Daoy (cell line): ENCODE measurements at regions not wholly inside any gene's neighbourhood (a gene's known extent, or its start where the extent isn't known, plus 50 kb on each side); places are given as distances from the start of the nearest gene placed in this dataset.
"Not testable (repeated sequence)": the region's sequence is repeated elsewhere in the genome, so short reads cannot be mapped to it uniquely, and the experiment has no call there.

Experiments used
- DNase-seq: peaks from one replicate; pipeline ENCODE4 v3.0.0-alpha.2; 2015; ENCODE audit warnings: low read depth

DNA sequence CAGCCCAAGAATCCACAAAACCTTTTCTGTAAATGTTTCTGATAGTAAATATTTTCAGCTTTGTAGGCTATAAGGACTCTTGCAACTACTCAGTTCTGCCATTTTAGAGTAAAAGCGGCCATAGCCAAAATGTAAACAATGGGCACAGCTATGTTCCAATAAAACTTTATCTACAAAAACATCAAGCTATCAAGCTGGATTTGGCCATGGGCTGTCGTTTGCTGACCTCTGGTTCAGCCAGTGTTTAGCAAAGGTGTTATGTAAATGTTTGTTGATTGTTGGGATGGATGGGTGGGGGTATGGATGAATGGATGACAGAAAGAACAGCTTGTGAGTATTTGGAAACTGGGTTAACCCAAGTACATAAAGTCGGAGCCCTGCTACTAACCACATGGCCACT is 111.1 kb upstream of the VRK1 start:
- DNase-seq: no peak

DNA sequence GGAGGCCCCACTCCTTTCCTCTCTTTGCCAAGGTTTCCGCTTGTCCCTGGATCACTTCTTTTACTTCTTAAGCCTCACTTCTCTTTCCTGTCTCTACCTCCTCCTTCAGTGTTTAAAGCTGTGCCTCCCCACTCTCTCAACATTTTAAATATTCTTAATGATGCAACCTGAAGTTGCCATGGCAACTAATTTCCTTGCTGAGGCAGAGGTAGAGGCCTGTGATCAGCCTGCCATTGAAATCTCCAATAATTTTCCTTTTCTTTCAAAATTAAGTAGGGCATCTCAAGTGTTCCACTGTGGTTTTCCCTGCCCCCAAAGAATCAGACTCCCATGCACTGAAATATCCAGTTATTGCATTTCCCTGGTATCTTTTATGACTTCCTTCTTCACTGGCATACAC is 108.6 kb upstream of the VRK1 start:
- no peak for DNase-seq

DNA sequence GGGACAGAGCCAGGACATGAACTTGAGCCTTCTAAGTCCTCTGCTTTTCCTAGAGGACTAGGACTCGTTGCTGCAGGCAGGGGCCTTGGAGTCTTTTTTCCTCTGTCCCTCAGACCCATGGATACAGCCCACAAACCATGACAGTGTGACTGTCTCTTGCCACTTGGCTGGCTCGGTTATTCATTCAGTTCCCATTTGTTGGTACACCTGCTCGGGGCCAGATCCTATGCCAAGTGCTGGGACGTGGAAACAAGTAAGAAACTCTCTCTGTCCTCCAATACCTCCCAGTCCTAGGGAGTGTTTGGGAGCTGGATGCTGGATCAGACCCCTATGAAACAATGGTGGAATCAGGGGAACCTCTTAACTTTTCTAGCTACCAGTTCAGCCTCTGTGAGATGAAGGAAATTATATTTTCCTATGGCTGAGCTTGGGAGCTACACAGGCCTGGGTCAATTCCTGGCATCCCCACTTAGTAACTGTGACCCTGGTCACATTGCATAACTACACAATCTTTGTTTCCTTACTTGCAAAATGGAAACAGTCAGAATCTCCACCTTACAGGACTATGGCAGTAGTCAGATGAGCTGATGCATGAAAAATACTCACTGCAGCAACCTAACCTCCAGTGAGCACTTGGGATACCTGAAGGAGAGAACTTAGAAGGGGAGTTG is 106.3 kb upstream of the VRK1 start:
- no peak for DNase-seq

DNA sequence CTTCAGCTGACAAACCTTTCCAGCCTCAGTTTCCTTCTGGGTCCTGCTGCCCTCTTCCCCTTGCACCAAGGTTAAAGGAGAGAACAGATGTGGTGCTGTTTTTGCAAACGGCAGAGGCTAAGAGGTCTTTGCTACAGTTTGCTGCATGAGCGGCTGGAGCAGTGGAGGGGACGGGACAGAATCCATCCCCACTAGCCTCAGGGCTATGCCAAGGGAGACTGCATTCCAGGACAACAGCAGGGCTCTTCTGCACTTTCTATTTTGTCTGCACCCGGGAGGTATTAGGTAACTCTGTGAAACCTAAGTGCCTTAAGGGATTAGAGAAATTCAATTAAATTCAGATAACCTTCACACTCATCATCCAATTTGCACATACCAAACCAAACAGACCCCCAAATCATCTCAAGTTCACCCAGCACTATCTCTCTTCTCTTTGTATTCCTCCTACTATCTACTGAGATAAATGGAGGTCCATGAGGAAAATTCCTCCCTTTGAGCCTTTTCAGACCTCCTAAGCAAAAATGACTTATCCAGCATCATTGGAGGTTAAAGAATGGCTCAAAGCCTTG is 103.8 kb upstream of the VRK1 start:
- DNase-seq: no peak

DNA sequence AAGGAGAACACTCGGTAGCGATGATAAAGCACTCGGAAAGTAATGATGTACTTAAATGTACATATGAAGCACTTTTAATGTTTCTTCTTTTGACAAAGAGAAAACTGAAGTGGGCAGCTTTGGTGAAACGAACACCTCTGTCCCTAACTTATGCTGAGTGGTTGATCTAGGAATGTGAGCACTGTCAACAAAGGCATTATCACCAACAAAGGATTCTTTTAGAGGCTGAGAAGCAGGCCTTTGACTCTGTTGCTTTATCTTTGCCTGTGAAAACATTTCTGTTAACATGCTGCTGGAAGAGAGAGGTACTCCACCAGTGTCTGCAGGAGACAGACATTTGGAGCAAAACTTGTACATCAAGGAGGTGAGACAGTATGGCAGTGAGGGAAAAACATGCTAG is 103.2 kb upstream of the VRK1 start:
- DNase-seq: no peak

DNA sequence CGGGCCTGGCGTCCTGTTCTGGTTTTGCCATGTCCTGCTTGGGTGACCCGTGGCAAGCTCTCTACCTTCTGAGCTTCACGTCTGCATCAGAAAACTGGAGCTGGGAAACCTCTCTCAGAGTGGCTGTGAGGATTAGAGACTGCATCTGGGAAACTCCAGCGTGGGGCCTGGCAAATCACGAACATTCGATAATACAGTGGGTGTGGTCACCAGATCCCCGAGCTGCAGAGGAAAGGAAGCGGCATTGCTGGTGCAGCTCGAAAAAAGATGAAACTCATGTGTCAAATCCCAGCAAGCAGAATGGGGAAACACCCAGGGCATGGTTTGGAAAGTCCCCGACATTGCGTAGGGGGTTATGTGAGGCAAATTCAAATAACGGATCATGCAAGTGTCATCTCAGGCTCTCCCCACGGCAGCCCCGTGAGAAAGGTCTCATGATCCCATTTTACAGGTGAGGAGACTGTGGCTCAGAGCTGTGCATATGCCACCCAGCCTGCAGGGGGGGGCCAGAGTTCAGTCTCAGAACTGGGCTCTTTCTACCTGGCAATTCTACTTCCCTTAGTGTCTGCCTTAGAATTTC is 98.1 kb upstream of the VRK1 start:
- DNase-seq: no peak

DNA sequence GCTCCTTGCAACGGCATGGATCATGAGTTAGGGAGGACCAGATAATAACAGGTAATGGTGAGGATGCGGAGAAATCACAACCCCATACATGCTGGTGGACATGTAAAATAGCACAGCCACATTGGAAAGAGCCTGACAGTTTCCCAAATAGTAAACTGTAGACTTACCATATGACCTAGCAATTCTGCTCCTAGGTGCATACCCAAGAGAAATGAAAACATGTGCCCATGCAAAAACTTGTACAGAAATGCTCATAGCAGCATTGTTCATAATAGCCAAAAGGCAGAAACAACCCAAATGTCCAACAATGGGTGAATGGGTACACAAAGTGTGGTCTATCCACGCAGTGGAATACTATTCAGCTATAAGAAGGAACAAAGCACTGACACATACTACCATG is 97.5 kb upstream of the VRK1 start:
- DNase-seq: no peak

DNA sequence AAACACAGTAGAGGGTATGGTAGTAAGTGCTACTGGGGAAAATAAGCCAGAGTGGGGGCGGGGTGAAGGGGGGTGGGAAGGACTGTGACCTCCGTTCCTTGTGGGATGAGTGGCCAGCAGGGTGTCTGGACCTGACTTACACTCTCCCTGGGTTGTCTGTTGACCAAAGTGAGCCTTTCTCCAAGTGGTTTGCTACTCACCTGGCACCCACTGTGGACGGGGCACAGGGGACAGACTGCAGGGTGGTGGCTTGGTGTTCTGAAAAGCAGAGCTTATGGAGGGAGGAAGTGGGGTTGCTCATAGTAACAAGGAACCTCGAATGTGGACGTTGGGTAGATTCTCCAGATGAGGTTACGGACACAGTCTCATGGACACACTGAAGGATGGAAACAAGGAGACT is 94.4 kb upstream of the VRK1 start:
- DNase-seq: no peak

DNA sequence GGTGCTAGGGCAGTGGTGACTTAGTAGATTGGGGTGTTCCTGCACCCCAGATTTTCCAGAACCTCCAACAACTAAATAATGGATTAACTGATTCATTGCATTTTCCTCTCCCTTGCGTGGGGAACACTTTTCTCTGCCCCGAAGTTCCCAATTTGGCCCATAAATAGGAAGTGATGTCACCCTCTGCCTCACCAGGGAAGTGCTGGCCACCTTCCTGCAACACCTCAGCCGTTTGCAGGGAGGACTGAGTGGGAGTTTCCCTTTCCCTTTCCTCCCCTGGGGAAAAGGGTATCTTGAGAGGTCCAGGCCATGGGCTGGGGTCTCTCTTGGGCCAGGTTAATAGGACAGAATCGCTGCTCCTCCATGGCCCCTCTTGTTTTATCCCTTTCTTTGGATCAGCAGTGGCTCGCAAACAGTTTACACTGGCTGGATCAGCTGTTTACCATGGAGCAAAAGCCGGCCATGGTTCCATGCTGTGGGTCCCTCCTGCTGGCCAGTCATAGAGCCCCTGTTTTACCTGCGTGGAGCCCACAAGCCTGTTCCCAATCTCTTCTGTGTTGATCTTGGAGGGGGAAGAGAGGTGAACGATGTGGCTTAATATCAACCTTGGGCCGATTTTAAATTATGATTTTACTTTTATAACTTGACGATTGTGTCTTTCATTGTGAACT is 91.6 kb upstream of the VRK1 start:
- peak; percentile 63 for DNase-seq

DNA sequence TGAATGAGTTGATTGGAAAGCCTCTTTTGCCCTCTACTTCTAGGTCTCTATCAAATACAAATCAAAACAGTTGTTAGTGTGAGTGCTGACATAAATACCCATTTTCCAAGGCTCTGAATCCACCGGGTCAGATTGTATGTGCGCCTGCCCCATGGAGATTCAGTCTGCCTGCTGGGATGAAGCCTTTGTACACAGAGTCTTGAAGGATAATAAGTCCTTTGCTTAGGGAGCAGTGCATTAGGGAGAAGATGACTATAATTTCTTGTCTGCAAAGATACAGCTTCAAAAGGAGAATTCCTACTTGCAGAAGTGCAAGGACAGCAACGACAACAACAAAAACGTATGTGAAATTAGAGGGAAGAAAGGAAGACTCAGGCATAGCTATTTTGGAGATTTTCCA is 90.3 kb upstream of the VRK1 start:
- DNase-seq: no peak

DNA sequence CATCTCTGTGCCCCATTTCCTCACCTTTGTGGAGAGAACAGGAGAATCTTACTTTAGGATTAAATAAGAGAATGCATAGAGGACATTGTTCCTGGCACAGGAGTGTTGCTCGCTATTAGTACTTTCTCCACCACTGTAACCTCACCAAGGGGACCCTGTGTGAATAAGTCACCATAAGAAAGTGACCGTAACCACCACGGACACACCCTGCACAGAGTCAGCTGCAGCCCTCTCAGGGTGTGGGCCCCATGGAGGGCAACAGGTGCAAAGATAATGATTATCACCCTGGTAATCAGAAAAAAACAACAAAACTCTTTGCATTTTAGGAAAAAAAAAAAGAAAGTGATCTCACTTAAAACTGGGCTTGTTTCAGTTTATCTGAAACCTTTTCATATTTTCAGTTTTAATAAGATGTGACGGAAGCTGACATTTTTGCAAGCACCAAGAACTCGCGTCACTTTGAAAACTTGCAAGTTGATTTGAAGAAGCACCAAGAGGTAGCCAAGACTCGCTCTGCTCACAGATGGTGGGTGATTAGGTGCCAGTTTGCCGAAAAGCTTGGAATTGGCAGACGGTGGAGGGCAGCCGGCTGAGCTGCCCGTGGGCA is 87.0 kb upstream of the VRK1 start:
- DNase-seq: no peak

DNA sequence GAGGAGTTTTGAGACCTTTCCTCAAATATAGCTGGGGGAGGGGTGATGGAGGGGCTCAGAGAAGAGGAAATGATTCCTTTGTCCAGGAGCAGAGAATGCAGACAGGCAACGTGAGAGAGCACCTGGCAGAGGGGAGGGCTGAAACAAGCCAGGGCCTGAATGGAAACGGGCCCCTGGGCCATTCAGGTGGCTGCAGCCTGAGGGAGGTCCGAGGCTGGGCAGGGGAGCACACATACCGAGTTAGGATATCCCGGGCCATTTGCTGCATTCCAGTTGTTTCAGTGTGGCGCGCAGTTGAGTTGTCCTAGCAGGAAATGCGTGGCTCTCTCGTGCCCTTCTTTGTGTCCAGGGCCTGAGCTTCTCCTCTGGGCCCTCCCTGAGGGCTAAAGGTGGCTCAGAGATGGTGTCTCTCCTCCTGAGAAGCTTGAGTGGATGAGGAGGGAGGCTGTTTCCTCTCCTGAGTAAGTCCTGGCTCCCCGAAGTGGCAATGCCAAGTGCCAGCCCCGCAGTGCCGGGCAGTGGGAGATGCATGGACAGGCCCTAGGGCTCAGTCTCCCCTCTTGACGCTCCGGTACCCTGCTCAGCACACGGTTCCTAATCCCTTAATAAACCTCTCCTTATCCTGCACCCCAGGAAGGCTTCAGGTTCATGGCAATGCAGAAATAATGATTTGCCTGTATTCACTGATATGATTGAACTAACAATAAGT is 85.5 kb upstream of the VRK1 start:
- no peak for DNase-seq

DNA sequence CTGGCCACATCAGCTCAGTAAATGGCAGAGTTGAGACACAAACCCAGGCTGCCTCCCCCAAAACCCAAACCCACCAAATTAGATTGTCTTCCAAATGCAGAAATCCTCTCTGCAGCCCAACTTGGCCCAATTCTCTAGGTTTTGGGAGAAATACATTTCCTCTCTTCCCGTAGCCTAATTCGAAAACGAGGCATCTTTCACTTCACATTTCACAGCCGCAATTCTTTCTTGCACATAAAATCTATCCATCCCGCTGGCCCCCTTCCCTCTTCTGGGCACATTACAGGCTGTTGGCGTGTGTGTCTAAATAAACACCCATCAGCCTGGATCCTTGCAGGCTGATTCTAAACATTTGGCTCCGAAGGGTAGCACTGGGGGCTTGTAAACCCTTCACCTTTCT is 83.8 kb upstream of the VRK1 start:
- no peak for DNase-seq

DNA sequence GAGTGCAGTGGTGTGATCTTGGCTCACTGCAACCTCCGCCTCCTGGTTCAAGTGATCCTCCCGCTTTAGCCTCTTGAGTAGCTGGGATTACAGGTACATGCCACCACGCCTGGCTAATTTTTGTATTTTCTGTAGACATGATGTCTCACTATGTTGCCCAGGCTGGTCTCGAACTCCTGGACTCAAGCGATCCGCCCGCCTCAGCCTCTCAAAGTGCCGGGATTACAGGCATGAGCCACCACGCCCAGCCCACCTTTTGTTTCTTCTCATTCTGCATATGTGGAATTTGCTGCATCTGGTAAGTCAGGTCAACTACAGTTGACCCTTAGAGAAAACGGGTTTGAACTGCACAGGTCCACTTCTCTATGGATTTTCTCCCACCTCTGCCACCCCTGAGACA is 82.6 kb upstream of the VRK1 start:
- not testable (repeated sequence) for DNase-seq

DNA sequence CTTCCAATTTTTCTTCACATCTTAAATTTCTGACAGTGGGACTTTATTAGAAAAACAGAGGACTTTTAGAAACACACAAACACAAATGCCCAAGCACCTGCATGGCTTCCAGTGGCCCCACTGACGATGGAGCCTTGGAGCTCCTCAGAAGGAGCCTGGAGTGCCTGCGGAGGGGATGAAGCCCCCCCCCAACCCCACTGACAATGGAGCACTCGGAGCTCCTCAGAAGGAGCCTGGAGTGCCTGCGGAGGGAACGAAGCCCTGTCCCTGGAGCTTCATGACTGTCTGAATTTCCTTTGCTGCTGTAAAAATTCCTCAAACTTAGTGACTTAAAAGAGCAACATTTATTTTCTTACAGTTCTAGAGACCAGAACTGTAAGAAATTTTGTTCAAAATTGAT is 80.1 kb upstream of the VRK1 start:
- DNase-seq: no peak

DNA sequence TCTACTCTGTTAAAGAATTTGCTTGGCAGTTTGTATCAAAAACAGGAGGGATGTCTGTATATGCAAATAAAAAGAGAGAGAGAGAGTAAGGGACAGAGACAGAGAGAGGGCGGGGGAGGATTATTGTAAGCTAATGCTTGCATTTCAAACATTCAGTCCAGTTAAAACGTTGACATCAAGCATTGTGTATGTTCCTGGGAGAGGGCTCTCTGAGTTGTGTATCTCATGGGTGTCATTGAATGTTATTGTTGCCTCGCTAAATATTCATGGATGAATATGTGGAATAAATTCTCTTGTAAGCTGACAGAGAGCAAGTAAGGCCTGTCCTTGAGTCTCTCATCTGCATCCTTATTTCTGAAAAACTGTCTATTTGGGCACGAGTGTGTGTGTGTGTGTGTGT is 78.8 kb upstream of the VRK1 start:
- no peak for DNase-seq

DNA sequence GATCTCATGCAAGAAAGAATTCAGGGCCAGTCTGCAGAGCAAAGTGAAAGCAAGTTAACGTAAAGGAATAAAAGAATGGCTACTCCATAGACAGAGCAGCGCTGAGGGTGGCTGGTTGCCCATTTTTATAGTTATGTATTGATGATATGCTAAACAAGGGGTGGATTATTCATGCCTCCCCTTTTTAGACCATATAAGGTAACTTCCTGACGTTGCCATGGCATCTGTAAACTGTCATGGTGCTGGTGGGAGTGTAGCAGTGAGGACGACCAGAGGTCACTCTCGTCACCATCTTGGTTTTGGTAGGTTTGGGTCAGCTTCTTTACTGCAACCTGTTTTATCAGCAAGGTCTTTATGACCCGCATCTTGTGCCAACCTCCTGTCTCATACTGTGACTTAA is 76.5 kb upstream of the VRK1 start:
- DNase-seq: not testable (repeated sequence)

DNA sequence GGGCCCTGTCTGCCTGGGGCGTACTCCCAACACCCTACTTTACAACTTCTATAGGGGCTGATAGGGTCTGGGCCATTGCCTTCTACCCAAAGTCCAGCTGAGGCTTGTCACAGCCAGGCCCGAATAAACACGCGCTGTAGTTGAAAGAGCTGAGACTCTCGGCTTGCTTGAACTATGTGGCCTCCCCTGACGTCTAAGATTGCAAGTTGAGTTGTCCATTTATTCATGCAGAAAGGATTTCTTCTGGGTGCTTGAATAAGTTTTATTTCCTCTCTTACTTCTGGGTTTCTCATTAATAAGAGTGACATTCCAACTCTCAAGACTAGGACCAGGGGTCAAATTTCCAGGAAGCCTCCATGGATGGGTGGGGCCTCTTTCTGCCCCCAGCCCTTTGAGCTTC is 74.4 kb upstream of the VRK1 start:
- no peak for DNase-seq

DNA sequence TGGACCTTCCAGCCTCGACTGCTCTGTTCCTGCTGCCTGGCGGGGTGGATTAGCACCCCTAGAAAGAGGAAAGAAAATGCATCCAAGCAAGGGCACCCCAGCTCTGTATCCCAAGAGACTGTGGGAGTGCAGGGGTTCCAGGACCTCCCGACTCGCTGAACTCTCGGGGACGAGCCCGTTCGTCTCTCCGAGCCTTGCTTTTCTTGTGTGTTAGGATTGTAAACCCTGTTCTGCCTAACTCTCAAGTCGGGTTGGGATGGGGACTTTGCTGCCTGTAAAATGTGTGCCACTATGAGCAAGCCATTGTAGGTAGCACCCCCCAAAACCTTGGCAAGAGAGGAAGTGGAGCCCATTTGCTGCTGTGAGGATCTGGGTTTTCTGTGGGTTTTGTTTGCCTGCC is 73.2 kb upstream of the VRK1 start:
- DNase-seq: no peak

DNA sequence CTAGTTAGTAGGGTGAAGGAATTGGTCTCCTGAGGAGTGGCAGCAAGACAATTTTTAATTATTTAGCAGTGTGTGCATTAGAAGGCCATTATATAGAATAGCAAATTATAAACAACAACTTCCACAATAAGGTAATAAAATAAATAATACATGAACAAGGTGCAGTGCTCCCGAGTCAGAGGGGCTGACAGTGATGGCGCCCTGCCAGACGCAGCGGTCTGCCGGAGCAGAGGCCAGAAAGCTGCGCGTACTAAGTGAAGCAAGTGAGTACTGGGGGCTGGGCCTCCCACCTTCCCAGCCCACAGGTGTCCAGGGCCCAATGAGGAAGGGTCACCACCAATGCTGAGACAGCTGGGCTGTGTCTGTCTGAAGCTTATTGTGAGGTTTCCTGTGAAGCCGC is 72.0 kb upstream of the VRK1 start:
- no peak for DNase-seq

DNA sequence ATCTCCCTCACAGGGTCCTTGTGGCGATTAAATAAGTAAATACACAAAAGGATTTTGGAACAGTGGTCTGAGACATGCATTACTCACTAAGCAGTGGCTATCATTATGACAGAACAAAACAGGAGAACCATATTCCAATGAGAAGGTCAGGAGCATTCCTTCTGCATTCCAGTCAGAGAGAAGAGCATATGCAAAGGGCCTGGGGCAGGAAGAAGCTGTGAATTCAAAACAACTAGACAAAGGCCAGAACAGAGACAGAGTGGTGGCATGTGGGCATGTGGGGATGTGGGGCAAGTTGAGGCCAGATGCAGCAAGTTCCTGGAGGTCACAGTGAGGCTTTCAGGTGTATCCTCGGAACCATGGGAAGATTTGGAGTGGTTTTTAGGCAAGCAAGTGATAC is 70.1 kb upstream of the VRK1 start:
- DNase-seq: no peak

DNA sequence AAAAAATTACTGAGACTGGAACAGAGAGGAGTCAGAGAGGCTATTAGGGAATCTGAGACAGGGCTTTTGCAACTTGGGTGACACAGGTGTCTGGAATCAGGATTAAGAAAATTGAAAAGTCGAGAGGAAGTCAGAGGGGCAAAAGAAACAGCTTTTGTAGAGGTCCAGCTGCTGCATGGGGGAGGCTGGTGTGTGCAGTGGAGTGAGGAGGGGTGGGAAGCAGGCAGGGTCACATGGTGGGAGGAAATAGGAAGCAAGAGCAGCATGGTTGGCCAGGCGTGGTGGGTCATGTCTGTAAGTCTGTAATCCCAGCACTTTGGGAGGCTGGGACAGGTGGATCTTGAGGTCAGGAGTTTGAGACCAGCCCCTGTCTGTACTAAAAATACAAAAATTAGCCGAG is 69.7 kb upstream of the VRK1 start:
- DNase-seq: no peak
